NB4 (cell line): ENCODE measurements at regions not wholly inside any gene's neighbourhood (a gene's known extent, or its start where the extent isn't known, plus 50 kb on each side); places are given as distances from the start of the nearest gene placed in this dataset.

Experiments
- DNase-seq: peaks from one replicate; pipeline ENCODE4 v3.0.0; 2010; ENCODE audit warnings: low read depth
- H3K4me3 ChIP-seq: one replicate; pipeline ENCODE4 v1.5.1; 2011; ENCODE audit warnings: mild to moderate bottlenecking, low read depth, low read length, moderate library complexity
- MYC ChIP-seq: IDR thresholded peaks from 2 replicates; pipeline ENCODE4 v1.6.1; 2011; ENCODE audit warnings: low read depth, low read length
- POLR2A ChIP-seq: IDR thresholded peaks from 2 replicates; pipeline ENCODE4 v1.6.1; 2011; ENCODE audit warnings: mild to moderate bottlenecking; ENCODE audit not compliant: insufficient read length; ENCODE audit errors: extremely low read depth
- TF ChIP-seq, protein P1 (sequence below): IDR thresholded peaks from 2 replicates; pipeline ENCODE4 v1.6.1; 2011; ENCODE audit warnings: low read depth, low read length
- TF ChIP-seq, protein P2 (sequence below): IDR thresholded peaks from one replicate; pipeline ENCODE4 v1.5.1; 2012; ENCODE audit warnings: low read depth, low read length

DNA sequence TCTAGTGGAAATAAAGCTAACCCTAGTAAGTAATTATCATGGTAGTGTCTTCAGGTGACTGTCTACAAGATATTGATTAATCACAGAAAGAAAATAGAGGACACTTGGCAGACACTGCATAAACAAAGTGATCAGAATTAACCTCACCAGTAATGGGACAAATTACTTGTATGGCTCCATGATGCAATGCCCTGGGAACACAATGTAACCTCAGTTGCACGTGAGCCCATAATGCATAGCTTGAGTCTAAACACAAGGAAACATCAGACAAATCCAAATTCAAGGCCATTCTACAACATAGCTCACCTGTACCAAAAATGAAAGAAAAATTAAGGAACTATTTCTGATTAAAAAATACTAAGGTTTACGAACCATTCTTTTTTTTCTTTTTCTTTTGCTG, 92.4 kb upstream of the SSTR4 start:
- DNase-seq: no peak
- H3K4me3 ChIP-seq: no peak overlapping the region
- TF ChIP-seq POLR2A (no peak), MYC (no peak)
- TF ChIP-seq, protein P1, sequence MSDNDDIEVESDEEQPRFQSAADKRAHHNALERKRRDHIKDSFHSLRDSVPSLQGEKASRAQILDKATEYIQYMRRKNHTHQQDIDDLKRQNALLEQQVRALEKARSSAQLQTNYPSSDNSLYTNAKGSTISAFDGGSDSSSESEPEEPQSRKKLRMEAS: no peak
- TF ChIP-seq, protein P2, sequence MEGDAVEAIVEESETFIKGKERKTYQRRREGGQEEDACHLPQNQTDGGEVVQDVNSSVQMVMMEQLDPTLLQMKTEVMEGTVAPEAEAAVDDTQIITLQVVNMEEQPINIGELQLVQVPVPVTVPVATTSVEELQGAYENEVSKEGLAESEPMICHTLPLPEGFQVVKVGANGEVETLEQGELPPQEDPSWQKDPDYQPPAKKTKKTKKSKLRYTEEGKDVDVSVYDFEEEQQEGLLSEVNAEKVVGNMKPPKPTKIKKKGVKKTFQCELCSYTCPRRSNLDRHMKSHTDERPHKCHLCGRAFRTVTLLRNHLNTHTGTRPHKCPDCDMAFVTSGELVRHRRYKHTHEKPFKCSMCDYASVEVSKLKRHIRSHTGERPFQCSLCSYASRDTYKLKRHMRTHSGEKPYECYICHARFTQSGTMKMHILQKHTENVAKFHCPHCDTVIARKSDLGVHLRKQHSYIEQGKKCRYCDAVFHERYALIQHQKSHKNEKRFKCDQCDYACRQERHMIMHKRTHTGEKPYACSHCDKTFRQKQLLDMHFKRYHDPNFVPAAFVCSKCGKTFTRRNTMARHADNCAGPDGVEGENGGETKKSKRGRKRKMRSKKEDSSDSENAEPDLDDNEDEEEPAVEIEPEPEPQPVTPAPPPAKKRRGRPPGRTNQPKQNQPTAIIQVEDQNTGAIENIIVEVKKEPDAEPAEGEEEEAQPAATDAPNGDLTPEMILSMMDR: no peak

DNA sequence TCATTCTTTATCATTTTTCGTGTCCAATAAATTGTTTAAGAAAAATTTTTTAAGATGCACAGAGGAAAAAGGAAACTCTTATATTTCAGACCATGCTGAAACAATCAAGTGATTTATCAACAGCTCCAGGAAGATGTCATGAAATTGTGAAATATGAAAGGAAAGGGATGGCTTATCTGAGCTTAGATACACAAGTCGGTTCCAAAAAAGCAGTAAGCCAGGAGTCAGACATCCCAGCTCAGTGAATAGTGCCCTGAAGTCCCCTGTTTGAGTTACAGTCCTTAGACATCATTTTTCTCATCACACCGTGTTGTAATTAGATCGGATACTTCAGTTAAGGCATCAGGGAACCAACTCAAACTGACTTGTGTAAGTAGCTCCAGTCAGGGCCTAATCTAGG, 91.0 kb upstream of the SSTR4 start:
- no peak overlapping the region for H3K4me3 ChIP-seq
- no peak for DNase-seq
- TF ChIP-seq, protein P1: no peak
- TF ChIP-seq MYC (no peak), POLR2A (no peak)
- TF ChIP-seq, protein P2: no peak

DNA sequence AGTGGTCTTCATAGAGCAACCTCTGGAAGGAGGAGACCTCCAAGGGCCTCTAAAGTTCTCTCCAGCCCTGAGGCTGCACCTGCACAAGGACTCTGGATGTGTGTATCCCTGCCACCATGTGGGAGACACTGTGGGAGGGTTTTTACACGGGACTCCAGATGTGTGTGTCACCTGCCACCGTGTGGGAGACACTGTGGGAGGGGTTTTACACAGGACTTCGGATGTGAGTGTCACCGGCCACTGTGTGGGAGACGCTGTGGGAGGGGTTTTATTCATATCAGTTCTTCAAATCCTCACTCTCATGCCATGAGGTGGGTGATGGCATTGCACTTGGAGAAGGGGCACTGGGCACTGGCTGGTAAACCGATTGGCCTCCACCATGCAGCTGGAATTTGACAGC, 90.2 kb upstream of the SSTR4 start:
- TF ChIP-seq, protein P1: no peak
- TF ChIP-seq, protein P2: no peak
- no peak for DNase-seq
- H3K4me3 ChIP-seq: no peak overlapping the region

DNA sequence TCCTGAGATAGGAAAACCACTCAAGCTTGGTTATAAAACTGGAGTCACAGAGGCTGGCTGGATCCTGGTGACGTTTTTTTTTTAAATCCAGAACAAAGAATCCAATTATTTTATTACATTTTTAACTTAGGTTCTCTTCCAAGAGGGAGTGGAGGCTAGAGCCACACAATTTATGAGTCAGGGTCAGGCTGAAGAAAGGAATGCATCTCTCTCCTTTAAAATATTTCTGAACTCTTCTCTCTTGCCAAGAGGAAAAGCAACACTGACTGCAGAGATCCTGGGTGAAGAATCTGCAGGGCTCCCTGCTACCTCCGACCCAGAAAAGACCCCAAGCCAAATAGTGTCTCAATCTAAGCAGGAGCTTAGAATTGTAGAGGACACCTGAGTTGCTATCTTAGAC, 88.5 kb upstream of the SSTR4 start:
- no peak overlapping the region for H3K4me3 ChIP-seq
- TF ChIP-seq, protein P1: no peak
- no peak for TF ChIP-seq POLR2A
- TF ChIP-seq, protein P2: no peak
- TF ChIP-seq MYC: no peak
- DNase-seq: no peak

DNA sequence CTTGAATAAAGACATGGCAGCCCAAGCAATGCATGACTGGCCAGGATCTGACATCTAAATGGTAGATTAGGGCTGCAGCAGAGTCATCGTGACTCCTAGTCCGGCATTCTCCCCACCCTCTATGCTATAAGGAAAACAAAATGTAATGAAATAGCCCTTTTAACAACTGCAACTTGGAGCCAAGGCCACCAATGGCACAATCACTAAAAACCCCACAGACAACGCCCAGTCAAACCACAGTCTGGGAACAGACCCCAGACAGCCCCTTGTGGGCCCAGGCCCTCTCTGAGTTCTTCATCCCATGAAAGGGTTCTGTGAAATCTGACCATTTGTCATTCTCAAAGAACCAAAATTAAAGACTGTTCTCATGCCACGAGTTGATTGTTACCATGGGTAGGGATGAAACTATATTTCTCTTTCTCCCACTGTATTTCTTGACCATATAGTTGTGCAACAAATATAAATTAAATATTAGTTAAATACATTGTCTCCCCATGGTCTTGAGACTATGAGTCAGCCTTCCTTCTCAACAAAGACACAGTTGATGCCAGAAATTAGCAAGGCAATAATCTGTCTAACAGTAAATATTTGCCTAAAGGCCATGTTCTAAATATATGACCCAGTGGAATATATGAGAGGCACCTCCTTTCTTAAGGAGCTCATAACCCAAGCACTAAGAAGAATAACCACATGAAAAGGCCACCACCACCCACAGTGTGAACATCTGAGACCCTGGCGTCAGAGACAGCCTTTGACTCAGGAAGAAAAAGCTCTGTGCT, 85.6 kb upstream of the SSTR4 start:
- DNase-seq: no peak
- H3K4me3 ChIP-seq: no peak overlapping the region

More for the DNA sequence above, 85.6 kb upstream of the SSTR4 start:
- TF ChIP-seq MYC (no peak), POLR2A (no peak)
- TF ChIP-seq, protein P2: no peak
- TF ChIP-seq, protein P1: no peak
